HL-60 (cell line): ENCODE measurements at regions not wholly inside any gene's neighbourhood (a gene's known extent, or its start where the extent isn't known, plus 50 kb on each side); places are given as distances from the start of the nearest gene placed in this dataset.

Source experiments
- CTCF ChIP-seq: IDR thresholded peaks from one replicate; pipeline ENCODE4 v1.5.1; 2011; ENCODE audit warnings: low read length, control low read depth, inconsistent platforms; ENCODE audit not compliant: insufficient read depth
- POLR2AphosphoS5 ChIP-seq: IDR thresholded peaks from 2 replicates; pipeline ENCODE4 v1.6.1; 2012; ENCODE audit warnings: low read depth

DNA sequence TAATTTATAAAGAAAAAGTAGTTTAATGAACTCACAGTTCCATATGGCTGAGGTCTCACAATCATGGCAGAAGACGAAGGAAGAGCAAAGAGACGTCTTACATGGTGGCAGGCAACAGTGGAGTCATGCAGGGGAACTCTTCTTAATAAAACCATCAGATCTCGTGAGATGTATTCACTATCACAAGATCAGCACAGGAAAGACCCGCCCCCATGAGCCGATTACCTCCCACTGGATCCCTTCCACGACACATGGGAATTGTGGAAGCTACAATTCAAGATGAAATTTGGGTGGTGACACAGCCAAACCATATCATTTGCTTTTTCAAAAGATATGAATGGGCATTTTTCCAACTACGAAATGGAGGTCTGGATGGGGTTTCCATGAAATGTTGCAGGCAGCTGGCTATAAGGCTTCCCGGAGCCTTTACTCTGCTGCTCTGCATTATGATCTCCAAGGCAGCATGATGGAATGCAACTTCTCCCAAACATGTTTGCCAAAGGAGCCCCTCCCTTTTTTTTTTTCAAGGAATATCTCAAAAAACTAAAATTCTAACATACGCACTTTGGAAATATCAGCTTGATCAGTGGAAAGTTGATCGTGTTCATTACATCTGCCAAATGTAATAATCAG, 189.7 kb downstream of the MEX3B start:
- TF ChIP-seq CTCF (no peak), POLR2AphosphoS5 (no peak)
